HEK293T (cell line): ENCODE measurements at regions not wholly inside any gene's neighbourhood (a gene's known extent, or its start where the extent isn't known, plus 50 kb on each side); places are given as distances from the start of the nearest gene placed in this dataset.
A peak's percentile ranks its signal among the peaks of the same experiment; 100 is the strongest.

ENCODE experiments used
- CTCF ChIA-PET: fragments of 350-600 bp; formaldehyde crosslinking; extraction: SDS; loops from one replicate; lab custom pipeline; 2021; ENCODE audit warnings: antibody characterized with exemption, inconsistent platforms; lab: Yijun Ruan, JAX
- POLR2A ChIA-PET: fragments of 350-600 bp; formaldehyde crosslinking; extraction: SDS; loops from one replicate; lab custom pipeline; 2020; ENCODE audit warnings: antibody characterized with exemption, inconsistent platforms; lab: Yijun Ruan, JAX
- DNase-seq: peaks from one replicate; pipeline ENCODE4 v3.0.0; 2012; ENCODE audit warnings: mixed read lengths; ENCODE audit errors: extremely low spot score
- ARNT ChIP-seq: fragments of 450-650 bp; IDR thresholded peaks from 2 replicates; pipeline ENCODE4 v1.6.1; 2017; ENCODE audit warnings: mild to moderate bottlenecking
- BHLHE40 ChIP-seq: fragments of 450-650 bp; IDR thresholded peaks from 2 replicates; pipeline ENCODE4 v1.6.1; 2016; ENCODE audit warnings: mild to moderate bottlenecking, moderate library complexity, borderline replicate concordance
- CTBP1 ChIP-seq: fragments of 450-650 bp; IDR thresholded peaks from 2 replicates; pipeline ENCODE4 v1.6.1; 2016; ENCODE audit warnings: borderline replicate concordance
- ELF4 ChIP-seq: fragments of 450-650 bp; IDR thresholded peaks from 2 replicates; pipeline ENCODE4 v1.6.1; 2017; ENCODE audit warnings: antibody characterized with exemption
- FOXA1 ChIP-seq: fragments of 450-650 bp; IDR thresholded peaks from 2 replicates; pipeline ENCODE4 v1.6.1; 2016; ENCODE audit warnings: mild to moderate bottlenecking
- FOXK2 ChIP-seq: fragments of 450-650 bp; IDR thresholded peaks from 2 replicates; pipeline ENCODE4 v1.6.1; 2016; ENCODE audit warnings: mild to moderate bottlenecking
- FOXM1 ChIP-seq: fragments of 450-650 bp; IDR thresholded peaks from 2 replicates; pipeline ENCODE4 v1.6.1; 2017; ENCODE audit warnings: mild to moderate bottlenecking, borderline replicate concordance
- HDGF ChIP-seq: fragments of 450-650 bp; IDR thresholded peaks from 2 replicates; pipeline ENCODE4 v1.6.1; 2017; ENCODE audit warnings: antibody characterized with exemption, borderline replicate concordance
- L3MBTL2 ChIP-seq: fragments of 450-650 bp; conservative IDR thresholded peaks from 2 replicates; pipeline ENCODE4 v1.6.1; 2016; ENCODE audit warnings: mild to moderate bottlenecking
- LEF1 ChIP-seq: fragments of 450-650 bp; IDR thresholded peaks from 2 replicates; pipeline ENCODE4 v1.6.1; 2017; ENCODE audit warnings: mild to moderate bottlenecking, borderline replicate concordance
- NFRKB ChIP-seq: fragments of 450-650 bp; IDR thresholded peaks from 2 replicates; pipeline ENCODE4 v1.6.1; 2016; ENCODE audit warnings: mild to moderate bottlenecking, moderate library complexity
- PKNOX1 ChIP-seq: fragments of 450-650 bp; IDR thresholded peaks from 2 replicates; pipeline ENCODE4 v1.6.1; 2016
- SP1 ChIP-seq: fragments of 450-650 bp; IDR thresholded peaks from 2 replicates; pipeline ENCODE4 v1.6.1; 2017
- SUZ12 ChIP-seq: fragments of 450-650 bp; IDR thresholded peaks from 2 replicates; pipeline ENCODE4 v1.6.1; 2016; ENCODE audit warnings: mild to moderate bottlenecking
- TARDBP ChIP-seq: fragments of 450-650 bp; IDR thresholded peaks from 2 replicates; pipeline ENCODE4 v1.6.1; 2016
- ZNF384 ChIP-seq: fragments of 450-650 bp; IDR thresholded peaks from 2 replicates; pipeline ENCODE4 v1.6.1; 2016

- CTCF ChIA-PET: no interaction called here
- no peak for DNase-seq
- POLR2A ChIA-PET: no interaction called here
- TF ChIP-seq ELF4: no peak
- TF ChIP-seq ARNT: no peak
- no peak for TF ChIP-seq ZNF384
- no peak for TF ChIP-seq L3MBTL2
- TF ChIP-seq FOXA1: no peak
- TF ChIP-seq NFRKB: no peak
- no peak for TF ChIP-seq SUZ12
- TF ChIP-seq CTBP1: no peak
- no peak for TF ChIP-seq FOXK2
Observed at GRCh38 chr18:45208164-45208563, 407.1 kb upstream of the SLC14A2 start.

- DNase-seq: peak; percentile 53
- ChIA-PET POLR2A (no interaction called here), CTCF (interaction anchor here (0.6 to 2.2 kb wide), 5 partner anchors 10 to 173 kb away, joined by 3 to 6 read pairs (median 4); no protein-coding TSS in a partner anchor)
- TF ChIP-seq TARDBP (no peak), HDGF (no peak), FOXA1 (no peak), LEF1 (no peak), SUZ12 (no peak), FOXK2 (no peak), NFRKB (no peak), FOXM1 (no peak), CTBP1 (no peak), ARNT (no peak), PKNOX1 (no peak), ZNF384 (no peak), BHLHE40 (no peak), L3MBTL2 (no peak)
Observed at GRCh38 chr18:45212181-45213039, 402.9 kb upstream of the SLC14A2 start.

- CTCF ChIA-PET: interaction anchor here (0.6 to 2.2 kb wide), 5 partner anchors 10 to 173 kb away, joined by 3 to 6 read pairs (median 4); no protein-coding TSS in a partner anchor
Observed at GRCh38 chr18:45213040-45213333, 402.3 kb upstream of the SLC14A2 start.

GRCh38 chr18:45218436-45218835, 396.8 kb upstream of the SLC14A2 start:
- TF ChIP-seq BHLHE40 (no peak), FOXM1 (no peak), HDGF (no peak), ELF4 (no peak), SP1 (no peak), L3MBTL2 (no peak), TARDBP (no peak)
- ChIA-PET POLR2A (no interaction called here), CTCF (interaction anchor here (0.6 kb wide), 1 partner anchor 783 kb away, joined by 3 read pairs; no protein-coding TSS in a partner anchor)
- DNase-seq: no peak

More at GRCh38 chr18:45213040-45213333, 402.3 kb upstream of the SLC14A2 start:
- DNase-seq: no peak
- POLR2A ChIA-PET: no interaction called here
- no peak for TF ChIP-seq ZNF384
- TF ChIP-seq FOXA1: no peak
- TF ChIP-seq FOXM1: no peak
- no peak for TF ChIP-seq PKNOX1
- TF ChIP-seq FOXK2: no peak

- ChIA-PET CTCF (no interaction called here), POLR2A (no interaction called here)
- no peak for DNase-seq
- TF ChIP-seq ARNT (no peak), L3MBTL2 (no peak), CTBP1 (no peak), HDGF (no peak), ELF4 (no peak), SP1 (no peak), FOXA1 (no peak), FOXK2 (no peak), TARDBP (no peak), NFRKB (no peak), PKNOX1 (no peak)
Observed at GRCh38 chr18:45221363-45221762, 393.9 kb upstream of the SLC14A2 start.

- POLR2A ChIA-PET: no interaction called here
- CTCF ChIA-PET: interaction anchor here (0.7 to 1.2 kb wide), 2 partner anchors 10 to 61 kb away, joined by 3 to 6 read pairs; no protein-coding TSS in a partner anchor
- no peak for TF ChIP-seq FOXA1
- TF ChIP-seq PKNOX1: no peak
- TF ChIP-seq TARDBP: no peak
- TF ChIP-seq ARNT: no peak
- no peak for TF ChIP-seq SUZ12
- TF ChIP-seq L3MBTL2: no peak
- no peak for TF ChIP-seq HDGF
- TF ChIP-seq FOXK2: no peak
- no peak for TF ChIP-seq NFRKB
- DNase-seq: no peak
Observed at GRCh38 chr18:45222180-45222579, 393.1 kb upstream of the SLC14A2 start.
